ENCODE measurements at regions not wholly inside any gene's neighbourhood (a gene's known extent, or its start where the extent isn't known, plus 50 kb on each side); places are given as distances from the start of the nearest gene placed in this dataset.

- TF ChIP-seq CTCF (conservative IDR thresholded peaks at IDR 0.05 in 1 of 2, IDR thresholded peaks at IDR 0.05 in 1 of 2; ENCODE audit: low read depth in 1 of 2, low read length in 2 of 2): no peak
- no peak for TF ChIP-seq EZH2 (IDR thresholded peaks at IDR 0.05; ENCODE audit: low read length, missing control alignments)
Observed at GRCh38 chr4:24639714-24640113, 55.4 kb upstream of the DHX15 start.
